GM18507 (cell line): ENCODE measurements at regions not wholly inside any gene's neighbourhood (a gene's known extent, or its start where the extent isn't known, plus 50 kb on each side); places are given as distances from the start of the nearest gene placed in this dataset.
"Not testable (repeated sequence)": the region's sequence is repeated elsewhere in the genome, so short reads cannot be mapped to it uniquely, and the experiment has no call there.

Source experiments
- DNase-seq: peaks from one replicate; pipeline ENCODE4 v3.0.0; 2011; ENCODE audit warnings: low read depth; ENCODE audit not compliant: insufficient read length; ENCODE audit errors: extremely low spot score
- FAIRE-seq: peaks from 2 replicates; lab custom pipeline; 2011; peaks lifted over from hg19 to GRCh38; lab: Jason Lieb, UNC

DNA sequence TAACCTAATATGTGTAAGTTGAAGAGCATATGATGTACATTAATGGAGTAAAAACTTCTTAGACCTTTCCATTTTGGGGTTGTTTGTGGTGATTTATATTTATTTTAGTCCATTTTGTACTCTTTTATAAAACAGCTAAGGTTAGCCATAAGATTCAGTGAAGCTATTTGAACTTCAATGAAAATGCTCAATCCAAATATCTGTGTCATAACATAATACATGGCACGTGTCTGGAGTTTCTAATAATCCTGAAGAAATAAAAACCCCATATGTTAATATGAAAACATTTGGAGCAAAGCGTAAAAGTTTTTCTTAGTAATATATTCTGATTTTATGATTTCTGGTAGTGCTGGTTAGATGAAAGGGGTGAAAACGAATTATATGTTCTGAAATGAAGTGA is 1729.7 kb downstream of the PCDH9 start:
- FAIRE-seq, result no peak
- no peak for DNase-seq

DNA sequence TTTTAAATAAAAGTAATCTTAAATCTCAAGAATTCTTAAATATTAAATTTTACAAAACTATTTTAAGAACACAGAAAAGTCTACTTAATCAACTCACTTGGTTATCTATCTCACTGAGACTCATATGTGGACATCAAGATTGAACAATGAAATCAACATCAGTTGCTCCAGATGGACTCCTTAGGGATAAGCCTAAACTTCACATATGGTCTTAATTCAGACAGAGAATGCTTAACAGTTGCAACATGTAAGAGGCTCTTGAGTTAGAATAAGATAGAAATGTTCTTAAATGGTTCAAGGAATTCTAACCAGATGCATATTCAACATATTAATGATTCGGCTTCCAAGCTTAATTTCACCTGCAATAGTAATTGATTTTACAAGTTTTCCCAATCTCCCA is 1730.9 kb downstream of the PCDH9 start:
- FAIRE-seq, result no peak
- no peak for DNase-seq

DNA sequence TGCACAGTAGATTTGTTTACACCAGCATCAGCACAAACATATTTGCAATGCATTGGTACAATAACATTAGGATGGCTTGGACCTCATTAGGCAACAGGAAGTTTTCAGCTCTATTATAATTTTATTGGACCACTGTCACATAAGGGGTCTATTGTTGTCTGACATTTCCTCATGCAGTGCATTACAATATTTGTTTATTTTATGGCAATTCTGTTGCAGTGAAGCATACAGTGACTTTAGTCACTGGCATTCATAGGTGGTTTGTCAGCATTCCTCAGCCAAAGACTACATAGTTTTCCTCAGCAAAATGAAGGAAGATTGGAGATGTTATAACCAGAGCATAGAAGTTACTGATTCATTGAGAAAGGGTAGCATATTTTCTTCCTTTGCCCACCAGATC is 1732.9 kb downstream of the PCDH9 start:
- FAIRE-seq, result no peak
- no peak for DNase-seq

DNA sequence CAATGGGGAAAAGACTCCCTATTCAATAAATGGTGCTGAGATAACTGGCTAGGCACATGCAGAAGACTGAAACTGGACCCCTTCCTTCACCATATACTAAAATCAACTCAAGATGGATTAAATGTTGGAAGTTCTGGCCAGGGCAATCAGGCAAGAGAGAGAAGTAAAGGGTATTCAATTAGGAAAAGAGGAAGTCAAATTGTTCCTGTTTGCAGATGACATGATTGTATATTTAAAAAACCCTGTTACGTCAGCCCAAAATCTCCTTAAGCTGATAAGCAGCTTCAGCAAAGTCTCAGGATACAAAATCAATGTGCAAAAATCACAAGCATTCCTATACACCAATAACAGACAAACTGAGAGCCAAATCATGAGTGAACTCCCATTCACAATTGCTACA is 1739.4 kb downstream of the PCDH9 start:
- not testable (repeated sequence) for FAIRE-seq, DNase-seq

DNA sequence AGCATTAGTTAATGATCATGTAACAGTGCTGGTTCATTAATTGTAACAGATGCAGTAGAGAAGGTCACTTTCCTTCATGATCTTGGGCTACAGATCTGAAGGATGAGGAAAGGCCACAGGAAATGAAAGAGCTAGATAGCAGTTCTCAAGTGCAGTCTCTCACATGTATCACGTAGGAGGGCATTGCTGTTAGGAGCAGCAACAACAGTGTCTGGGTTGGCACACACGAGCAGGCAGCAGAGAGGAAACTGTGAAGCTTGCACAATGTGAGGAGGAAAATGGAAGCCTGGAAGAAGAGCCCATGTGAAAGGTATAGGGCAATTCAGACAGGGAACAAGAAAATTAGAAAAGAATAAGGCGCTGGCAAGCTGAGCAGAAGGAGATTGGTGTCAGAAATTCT is 1741.5 kb downstream of the PCDH9 start:
- DNase-seq (no peak), FAIRE-seq (no peak)

DNA sequence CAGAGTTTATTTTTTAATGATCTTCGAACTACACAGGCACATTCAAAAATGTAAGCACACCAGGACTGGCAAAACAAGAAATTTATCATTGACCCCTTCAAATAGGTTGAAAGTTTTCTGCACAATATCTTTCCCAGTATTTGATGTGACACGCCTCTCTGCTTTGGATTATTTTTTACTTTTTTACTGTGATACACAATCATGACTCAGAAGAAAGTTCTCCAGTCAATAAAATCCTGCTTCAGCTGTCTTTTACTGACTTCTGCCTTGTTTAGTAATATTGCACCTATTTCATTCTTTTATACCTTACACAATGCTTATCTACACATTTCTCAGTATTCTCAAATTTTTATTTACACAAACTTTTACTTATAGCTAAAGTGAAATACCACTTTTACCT is 1750.4 kb downstream of the PCDH9 start:
- DNase-seq, result no peak
- FAIRE-seq, result no peak

DNA sequence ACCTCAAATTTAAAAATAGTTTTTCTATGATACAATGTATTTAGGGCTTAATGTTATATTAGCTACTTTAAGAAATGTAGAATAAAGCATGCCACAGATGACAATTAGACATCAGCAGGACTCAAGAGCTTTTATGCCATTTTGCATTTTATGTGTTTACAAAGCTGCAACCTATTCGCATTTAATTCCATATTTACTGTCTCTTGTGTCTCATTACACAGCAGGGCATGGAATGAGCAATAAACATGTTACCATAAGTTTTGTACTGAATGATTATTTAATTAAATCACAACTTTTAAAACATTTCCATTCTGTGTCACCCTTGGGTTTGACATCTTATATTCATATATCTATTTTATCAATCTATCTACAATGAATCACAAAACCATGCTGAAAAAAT is 1756.9 kb downstream of the PCDH9 start:
- FAIRE-seq, result no peak
- DNase-seq, result no peak

DNA sequence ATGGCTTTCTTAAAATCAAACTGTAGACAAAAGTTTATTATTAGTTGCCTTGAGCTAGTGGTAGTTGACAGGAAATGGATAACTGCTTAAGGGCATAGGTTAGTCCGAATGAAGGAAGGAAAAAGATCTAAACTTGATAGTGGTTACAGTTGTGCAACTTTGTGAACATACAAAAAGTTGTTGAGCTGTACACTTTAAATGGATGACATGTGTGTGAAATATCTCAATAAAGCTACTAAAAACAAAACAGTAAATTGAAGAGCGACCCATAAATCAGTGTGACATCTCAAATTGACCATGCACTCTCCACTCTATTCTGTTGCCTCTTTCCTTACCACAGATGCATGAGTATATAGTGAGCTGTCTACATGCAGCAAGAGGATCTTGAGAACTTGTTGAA is 1757.8 kb downstream of the PCDH9 start:
- no peak for FAIRE-seq
- no peak for DNase-seq

DNA sequence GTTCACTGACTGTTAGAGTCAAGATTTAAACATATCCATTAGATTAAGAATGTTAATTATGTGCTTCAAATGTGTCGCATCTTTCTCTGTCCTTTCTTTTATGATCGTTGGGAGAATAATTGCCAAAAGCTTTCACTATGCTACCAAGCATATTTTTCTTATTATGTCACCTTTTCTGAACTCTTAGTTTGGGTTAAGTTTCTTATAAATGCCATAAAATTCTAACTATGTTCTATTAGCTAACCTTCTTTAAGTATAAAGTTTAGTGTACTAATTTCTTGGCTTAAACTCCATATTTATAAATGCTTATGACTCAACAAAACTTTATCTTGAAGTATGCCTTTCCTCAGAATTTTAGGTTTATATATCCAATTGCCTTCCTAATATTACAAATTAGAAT is 1759.4 kb downstream of the PCDH9 start:
- FAIRE-seq (no peak), DNase-seq (no peak)

DNA sequence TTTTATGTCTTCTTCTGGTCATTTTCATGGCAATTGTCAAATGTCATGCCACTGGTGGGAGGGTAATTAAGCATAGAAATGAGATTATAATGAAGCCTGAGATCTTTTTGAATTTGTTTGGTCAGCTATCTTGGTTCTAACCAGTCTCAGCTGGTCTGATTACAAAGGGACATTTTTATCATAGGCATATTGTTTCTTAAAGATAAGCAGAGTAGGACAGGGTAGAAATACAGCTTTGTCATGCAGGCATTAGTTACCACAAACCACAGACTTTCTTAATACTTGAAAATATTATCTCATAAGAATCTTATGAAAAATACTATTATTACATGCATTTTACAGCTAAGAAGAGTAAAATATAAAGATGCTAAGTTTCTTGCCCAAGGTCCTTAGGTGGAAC is 1761.5 kb downstream of the PCDH9 start:
- DNase-seq, result no peak

DNA sequence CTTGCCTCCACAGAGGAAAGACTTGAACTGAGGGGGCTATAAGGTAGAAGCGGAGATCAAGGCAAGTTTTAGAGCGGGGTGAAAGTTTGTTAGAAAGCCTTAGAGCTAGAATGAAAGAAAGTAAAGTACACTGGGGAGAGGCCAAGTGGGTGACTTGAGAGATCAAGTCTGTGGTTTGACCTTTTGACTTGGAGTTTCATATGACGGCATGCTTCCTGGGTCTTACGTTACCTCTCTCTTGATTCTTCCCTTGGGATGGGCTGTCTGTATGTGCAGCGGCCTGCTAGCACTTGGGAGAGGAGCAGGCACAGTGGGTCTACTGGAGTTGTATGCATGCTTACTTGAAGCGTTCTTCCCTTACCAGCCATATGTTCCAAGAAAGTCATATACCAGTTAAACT is 1768.5 kb downstream of the PCDH9 start:
- no peak for FAIRE-seq

More for the DNA sequence above, 1761.5 kb downstream of the PCDH9 start:
- no peak for FAIRE-seq

DNA sequence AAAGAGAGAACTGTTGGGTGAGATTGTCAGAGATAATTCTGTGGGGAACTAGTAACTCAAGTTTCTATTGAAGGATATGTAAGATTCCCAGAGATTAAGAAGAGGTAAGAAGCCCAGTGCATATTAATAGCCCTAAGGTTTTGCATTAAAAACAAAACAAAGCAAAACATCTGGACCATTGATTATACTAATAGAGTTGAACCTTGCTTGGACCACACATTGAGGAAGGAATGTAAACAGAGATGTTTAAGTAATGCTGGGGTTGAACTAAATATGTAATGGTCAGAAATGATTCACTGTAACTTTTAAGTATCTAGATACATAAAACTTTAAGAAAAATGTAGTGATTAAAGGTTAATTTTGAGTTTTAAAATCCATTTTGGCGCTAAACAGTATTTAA is 1770.0 kb downstream of the PCDH9 start:
- FAIRE-seq, result no peak
- no peak for DNase-seq

More for the DNA sequence above, 1768.5 kb downstream of the PCDH9 start:
- no peak for DNase-seq

DNA sequence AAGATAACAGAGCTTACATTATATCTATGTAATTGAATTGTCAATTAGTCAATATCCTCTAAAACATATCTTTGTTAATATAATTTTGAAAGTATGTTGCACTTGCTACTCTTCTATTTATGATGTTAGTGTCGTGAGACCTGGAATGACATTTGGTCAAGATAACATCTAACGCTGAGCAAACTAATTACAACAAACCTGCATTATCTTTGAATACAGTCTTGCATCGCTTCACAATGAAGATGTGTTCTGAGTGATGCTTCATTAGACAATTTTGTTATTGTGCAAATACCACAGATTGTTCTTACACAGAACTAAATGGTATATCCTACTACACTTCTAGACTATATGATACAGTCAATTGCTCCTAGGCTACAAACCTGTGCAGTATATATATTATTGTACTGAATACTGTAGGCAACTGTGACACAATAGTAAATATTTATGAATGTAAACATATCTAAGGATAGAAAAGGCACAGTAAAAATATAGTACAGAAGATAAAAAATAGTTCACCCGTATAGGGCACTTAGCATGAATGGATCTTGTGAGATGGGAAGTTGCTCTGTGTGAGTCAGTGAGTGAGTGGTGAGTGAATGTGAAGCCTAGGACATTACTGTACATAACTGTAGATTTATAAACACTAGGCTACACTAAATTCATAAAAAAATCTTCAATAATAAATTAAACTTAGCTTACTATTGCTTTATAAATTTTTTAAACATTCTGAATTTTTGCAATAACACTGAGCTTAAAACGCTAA is 1773.8 kb downstream of the PCDH9 start:
- no peak for DNase-seq
- FAIRE-seq, result no peak

DNA sequence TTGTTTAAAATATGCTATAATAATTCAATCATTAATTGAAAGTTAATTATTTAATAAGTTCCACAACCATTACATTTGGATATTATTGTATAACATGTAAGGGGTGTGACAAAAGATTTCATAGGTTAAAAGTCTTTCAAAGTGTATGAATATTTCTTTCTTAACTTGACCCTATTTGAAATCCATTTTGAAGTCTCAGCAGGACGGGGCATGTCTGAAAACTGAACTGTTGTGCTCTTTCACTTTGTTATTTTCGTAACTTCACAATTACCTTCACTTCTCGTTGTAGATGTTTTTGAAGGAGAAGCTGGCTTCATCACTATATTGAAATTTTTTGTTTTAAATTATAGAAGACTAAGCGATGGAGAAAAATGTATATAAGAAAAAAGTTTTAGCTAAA is 1775.7 kb downstream of the PCDH9 start:
- no peak for DNase-seq
- no peak for FAIRE-seq

DNA sequence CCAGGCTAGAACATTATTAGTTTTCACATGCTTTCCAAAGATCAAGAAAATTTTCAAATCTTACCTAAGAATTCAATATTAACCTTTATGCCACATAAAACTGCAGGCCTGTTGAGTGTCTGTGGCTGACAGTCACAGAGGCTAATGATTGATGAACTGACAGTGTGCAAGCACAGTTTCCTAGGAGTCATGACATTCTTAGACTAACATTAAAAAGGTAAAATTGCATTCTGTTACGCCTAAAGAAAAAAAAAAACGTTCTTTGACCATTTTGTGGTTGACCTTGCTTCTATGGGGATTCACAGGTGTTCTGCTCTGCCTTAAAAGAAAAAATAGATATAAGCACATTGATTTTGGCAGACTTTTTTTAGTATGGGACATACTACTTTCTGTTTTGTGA is 1776.2 kb downstream of the PCDH9 start:
- no peak for FAIRE-seq
- no peak for DNase-seq

DNA sequence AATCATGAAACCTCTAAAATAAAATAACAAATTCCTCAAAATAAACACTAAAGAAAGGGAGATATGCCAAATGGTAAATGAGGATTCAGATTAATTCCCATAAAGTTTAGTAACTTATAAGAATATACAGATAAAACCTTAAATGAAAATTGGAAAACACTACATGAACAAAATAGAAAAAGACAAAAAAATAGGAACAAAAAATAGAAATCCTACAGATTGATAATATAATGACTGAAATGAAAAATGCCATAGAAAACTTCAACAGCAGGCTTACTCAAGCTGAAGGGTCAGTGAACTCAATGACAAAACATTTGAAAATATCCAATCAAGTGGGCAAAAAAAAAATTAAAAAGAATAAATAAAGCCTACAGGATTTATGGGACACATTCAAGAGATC is 1784.8 kb downstream of the PCDH9 start:
- FAIRE-seq (no peak), DNase-seq (no peak)

DNA sequence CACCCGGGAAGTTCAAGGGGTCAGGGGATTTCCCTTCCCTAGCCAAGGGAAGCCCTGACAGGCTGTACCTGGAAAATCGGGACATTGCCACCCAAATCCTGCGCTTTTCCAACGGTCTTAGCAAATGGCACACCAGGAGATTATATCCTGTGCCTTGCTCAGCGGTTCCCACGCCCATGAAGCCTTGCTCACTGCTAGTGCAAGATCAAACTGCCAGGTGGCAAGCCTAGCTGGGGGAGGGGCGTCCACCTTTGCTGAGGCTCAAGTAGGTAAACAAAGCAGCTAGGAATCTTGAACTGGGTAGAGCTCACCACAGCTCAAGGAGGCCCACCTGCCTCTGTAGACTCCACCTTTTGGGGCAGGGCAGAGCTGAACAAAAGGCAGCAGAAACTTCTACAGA is 1794.5 kb downstream of the PCDH9 start:
- no peak for DNase-seq
- FAIRE-seq, result no peak

DNA sequence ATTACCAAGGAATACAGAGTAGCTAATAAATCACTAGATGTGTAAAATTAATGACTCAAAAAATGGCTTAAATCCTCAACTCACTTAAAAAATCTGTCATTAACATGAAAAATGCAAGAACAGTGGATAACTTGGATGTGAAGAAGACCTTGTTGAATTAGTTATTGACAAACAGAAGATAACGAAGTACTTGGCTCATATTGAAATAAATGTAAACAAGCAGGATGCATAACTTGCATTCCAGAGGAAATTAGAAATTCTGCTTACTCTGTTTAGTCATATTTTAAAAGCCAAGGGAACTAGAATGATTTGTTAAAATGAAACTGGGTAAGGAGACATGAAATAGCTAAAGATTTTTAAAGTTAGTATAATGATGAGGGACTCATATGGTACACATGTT is 1812.2 kb downstream of the PCDH9 start:
- no peak for FAIRE-seq
- DNase-seq, result no peak

DNA sequence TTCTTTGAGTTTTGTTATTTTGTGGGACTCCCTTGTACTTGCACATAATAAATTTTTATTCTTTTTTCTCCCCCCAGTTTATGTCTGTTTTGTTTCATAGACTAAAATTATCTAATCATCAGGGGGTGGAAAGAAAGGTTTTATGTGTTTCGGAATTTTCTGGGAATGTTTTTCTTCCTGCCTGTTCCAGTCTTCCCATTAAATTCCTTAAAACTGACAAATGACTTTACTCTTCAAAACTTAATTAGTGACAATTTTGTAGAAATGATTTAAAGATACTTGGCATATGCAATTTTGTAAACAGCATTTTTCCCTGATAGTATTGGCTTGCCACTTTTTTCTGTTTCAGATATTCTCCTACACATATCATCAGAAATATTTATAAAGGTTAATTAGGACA is 1813.4 kb downstream of the PCDH9 start:
- no peak for DNase-seq
- FAIRE-seq, result no peak

DNA sequence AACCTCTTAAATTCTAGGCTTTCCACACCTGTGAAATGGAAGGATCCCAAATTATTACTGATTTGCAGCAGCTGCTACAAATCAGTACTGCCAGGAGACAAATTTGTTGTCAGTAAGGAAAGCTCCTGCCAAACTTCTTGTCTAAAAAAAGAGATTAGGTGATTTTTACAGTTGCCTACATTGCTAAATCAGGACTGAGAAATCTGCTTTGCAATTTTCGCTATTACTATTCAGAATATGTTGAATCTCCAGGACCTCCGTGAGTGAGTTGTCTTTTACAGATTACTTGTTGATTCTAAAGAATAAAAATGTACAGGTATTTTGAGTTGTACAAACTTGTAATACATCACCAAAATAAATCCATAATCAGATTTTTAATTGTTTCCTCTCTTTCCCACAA is 1815.9 kb downstream of the PCDH9 start:
- no peak for FAIRE-seq
- DNase-seq, result no peak

DNA sequence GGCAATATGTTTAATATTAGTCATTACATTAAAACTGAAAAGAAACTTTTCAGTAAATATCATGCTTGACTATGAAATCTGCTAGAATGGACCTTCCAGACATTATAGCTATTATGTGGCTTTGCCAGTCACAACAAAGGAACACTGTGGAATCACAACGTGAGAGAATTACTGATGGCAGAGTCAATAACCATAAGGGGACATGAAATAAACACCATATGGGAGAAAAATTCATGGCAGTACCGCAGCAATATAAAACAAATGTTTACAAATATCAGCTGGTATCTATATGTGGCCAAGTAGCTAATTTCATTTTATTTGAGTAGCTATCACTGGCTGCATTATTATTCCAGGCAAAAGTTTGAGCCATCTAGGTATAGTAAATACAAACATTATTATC is 1818.6 kb downstream of the PCDH9 start:
- no peak for DNase-seq
- no peak for FAIRE-seq

DNA sequence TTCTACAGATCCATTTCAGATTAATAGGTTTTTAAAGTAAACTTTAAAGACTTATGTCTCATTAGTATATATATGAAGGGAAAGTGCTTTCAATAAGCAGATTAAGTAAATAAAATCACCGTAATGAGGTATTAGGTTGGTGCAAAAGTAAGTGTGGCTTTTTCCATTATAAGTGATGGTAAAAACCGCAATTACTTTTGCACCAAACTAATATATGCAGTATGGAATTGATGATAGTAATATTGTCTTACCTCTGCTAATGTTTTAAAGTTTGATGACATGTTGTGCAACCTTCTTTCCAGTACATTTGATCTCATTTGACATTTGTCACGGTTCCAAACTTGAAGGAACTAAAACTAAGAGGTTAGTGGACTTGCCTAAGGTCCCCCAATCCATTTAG is 1819.3 kb downstream of the PCDH9 start:
- FAIRE-seq (no peak), DNase-seq (no peak)
